BE2C (cell line): ENCODE measurements at regions not wholly inside any gene's neighbourhood (a gene's known extent, or its start where the extent isn't known, plus 50 kb on each side); places are given as distances from the start of the nearest gene placed in this dataset.
A peak's percentile ranks its signal among the peaks of the same experiment; 100 is the strongest.

Source experiments
- DNase-seq: peaks from one replicate; pipeline ENCODE4 v3.0.0-alpha.2; 2020
- H3K27me3 ChIP-seq: fragments of 250-450 bp; sonication (Bioruptor Pico); 2 replicates; pipeline ENCODE4 v1.5.1; 2020; ENCODE audit warnings: mild to moderate bottlenecking
- H3K36me3 ChIP-seq: fragments of 250-450 bp; sonication (Bioruptor Pico); 2 replicates; pipeline ENCODE4 v1.5.1; 2020; ENCODE audit warnings: mild to moderate bottlenecking
- H3K4me1 ChIP-seq: fragments of 250-450 bp; sonication (Bioruptor Pico); 2 replicates; pipeline ENCODE4 v1.5.1; 2020
- H3K4me3 ChIP-seq: 2 replicates; pipeline ENCODE4 v1.5.1; 2011; ENCODE audit warnings: low read depth, low read length
- H3K9me3 ChIP-seq: fragments of 250-450 bp; sonication (Bioruptor Pico); 2 replicates; pipeline ENCODE4 v1.5.1; 2020
- TF ChIP-seq, protein P1 (sequence below): IDR thresholded peaks from 2 replicates; pipeline ENCODE4 v1.5.1; 2012; ENCODE audit warnings: mild to moderate bottlenecking, low read depth, low read length

DNA sequence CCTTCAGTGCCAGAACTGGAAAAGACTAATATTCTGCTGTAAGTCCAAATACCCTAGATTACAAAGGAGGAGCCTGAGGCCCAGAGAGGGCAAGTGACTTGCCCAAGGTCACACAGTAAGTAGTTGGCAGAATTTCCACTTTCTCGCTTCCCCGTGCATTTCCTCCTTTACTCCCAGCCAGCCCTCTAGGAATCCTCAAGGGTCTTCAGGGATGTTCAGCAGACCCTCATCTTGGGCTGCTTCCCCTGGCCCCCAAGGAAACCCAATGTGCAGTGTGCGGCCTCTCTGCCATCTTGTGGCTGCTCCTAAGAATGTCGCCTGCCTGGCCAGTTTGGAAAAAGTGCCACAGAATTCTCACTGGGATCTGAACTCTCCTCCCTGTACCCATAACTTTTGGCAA, 217.7 kb upstream of the LRFN2 start:
- Histone ChIP-seq H3K9me3 (no peaks in the 10 kb centered on the region), H3K36me3 (no peaks in the 10 kb centered on the region), H3K4me1 (no peaks in the 10 kb centered on the region), H3K27me3 (no peaks in the 10 kb centered on the region), H3K4me3 (no peak overlapping the region)
- DNase-seq = no peak
- TF ChIP-seq, protein P1, sequence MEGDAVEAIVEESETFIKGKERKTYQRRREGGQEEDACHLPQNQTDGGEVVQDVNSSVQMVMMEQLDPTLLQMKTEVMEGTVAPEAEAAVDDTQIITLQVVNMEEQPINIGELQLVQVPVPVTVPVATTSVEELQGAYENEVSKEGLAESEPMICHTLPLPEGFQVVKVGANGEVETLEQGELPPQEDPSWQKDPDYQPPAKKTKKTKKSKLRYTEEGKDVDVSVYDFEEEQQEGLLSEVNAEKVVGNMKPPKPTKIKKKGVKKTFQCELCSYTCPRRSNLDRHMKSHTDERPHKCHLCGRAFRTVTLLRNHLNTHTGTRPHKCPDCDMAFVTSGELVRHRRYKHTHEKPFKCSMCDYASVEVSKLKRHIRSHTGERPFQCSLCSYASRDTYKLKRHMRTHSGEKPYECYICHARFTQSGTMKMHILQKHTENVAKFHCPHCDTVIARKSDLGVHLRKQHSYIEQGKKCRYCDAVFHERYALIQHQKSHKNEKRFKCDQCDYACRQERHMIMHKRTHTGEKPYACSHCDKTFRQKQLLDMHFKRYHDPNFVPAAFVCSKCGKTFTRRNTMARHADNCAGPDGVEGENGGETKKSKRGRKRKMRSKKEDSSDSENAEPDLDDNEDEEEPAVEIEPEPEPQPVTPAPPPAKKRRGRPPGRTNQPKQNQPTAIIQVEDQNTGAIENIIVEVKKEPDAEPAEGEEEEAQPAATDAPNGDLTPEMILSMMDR = peak; percentile 59

GRCh38 chr6:40803897-40804702, 216.9 kb upstream of the LRFN2 start:
- no peaks in the 10 kb centered on the region for H3K9me3 ChIP-seq
- no peaks in the 10 kb centered on the region for H3K4me1 ChIP-seq
- no peaks in the 10 kb centered on the region for H3K27me3 ChIP-seq
- no peak overlapping the region for H3K4me3 ChIP-seq
- DNase-seq = no peak
- H3K36me3 ChIP-seq = no peaks in the 10 kb centered on the region
- TF ChIP-seq, protein P1 = no peak

GRCh38 chr6:40802481-40802880, 215.3 kb upstream of the LRFN2 start:
- H3K4me1 ChIP-seq = peaks cover 2% of the 10 kb centered on the region; the same call in 1 of the 2 replicates
- DNase-seq = no peak
- H3K9me3 ChIP-seq = no peaks in the 10 kb centered on the region
- H3K4me3 ChIP-seq = no peak overlapping the region
- TF ChIP-seq, protein P1 = no peak
- no peaks in the 10 kb centered on the region for H3K27me3 ChIP-seq
- H3K36me3 ChIP-seq = no peaks in the 10 kb centered on the region

GRCh38 chr6:40799296-40800140, 212.4 kb upstream of the LRFN2 start:
- TF ChIP-seq, protein P1 = no peak
- Histone ChIP-seq H3K4me1 (peaks cover 23% of the 10 kb centered on the region), H3K36me3 (no peaks in the 10 kb centered on the region), H3K27me3 (no peaks in the 10 kb centered on the region), H3K4me3 (no peak overlapping the region), H3K9me3 (no peaks in the 10 kb centered on the region)
- DNase-seq = no peak

GRCh38 chr6:40798069-40798770, 211.1 kb upstream of the LRFN2 start:
- Histone ChIP-seq H3K27me3 (no peaks in the 10 kb centered on the region), H3K4me3 (no peak overlapping the region), H3K9me3 (no peaks in the 10 kb centered on the region), H3K36me3 (no peaks in the 10 kb centered on the region), H3K4me1 (peaks cover 23% of the 10 kb centered on the region)
- DNase-seq = no peak
- TF ChIP-seq, protein P1 = no peak
